GM19324 (cell line): ENCODE measurements at regions not wholly inside any gene's neighbourhood (a gene's known extent, or its start where the extent isn't known, plus 50 kb on each side); places are given as distances from the start of the nearest gene placed in this dataset.

Experiments
- ATAC-seq: cut with Tn5 transposase; IDR thresholded peaks from one replicate; pipeline ENCODE4 v1.9.1; 2021; ENCODE audit warnings: mild to moderate bottlenecking, moderate library complexity; ENCODE audit not compliant: unreplicated experiment, low FRiP score

GRCh38 chr1:208298593-208299269, 54.5 kb upstream of the PLXNA2 start:
- ATAC-seq, result no peak

GRCh38 chr1:208300084-208300770, 56.0 kb upstream of the PLXNA2 start:
- no peak for ATAC-seq

- no peak for ATAC-seq
These were observed 58.6 kb upstream of the PLXNA2 start for GRCh38 chr1:208302699-208303238.

GRCh38 chr1:208303743-208304712, 59.8 kb upstream of the PLXNA2 start:
- ATAC-seq, result no peak

- ATAC-seq, result no peak
These were observed 64.0 kb upstream of the PLXNA2 start for GRCh38 chr1:208308221-208308620.

- no peak for ATAC-seq
These were observed 65.6 kb upstream of the PLXNA2 start for GRCh38 chr1:208309771-208310170.

- ATAC-seq, result no peak
These were observed 68.5 kb upstream of the PLXNA2 start for GRCh38 chr1:208312706-208313105.

GRCh38 chr1:208314431-208314830, 70.2 kb upstream of the PLXNA2 start:
- no peak for ATAC-seq

GRCh38 chr1:208318150-208318734, 74.1 kb upstream of the PLXNA2 start:
- no peak for ATAC-seq

GRCh38 chr1:208324005-208324404, 79.8 kb upstream of the PLXNA2 start:
- no peak for ATAC-seq

GRCh38 chr1:208326033-208326432, 81.8 kb upstream of the PLXNA2 start:
- ATAC-seq, result no peak

- ATAC-seq, result no peak
These were observed 85.1 kb upstream of the PLXNA2 start for GRCh38 chr1:208329300-208329699.

GRCh38 chr1:208332036-208332773, 88.0 kb upstream of the PLXNA2 start:
- no peak for ATAC-seq

GRCh38 chr1:208332774-208333126, 88.6 kb upstream of the PLXNA2 start:
- no peak for ATAC-seq

GRCh38 chr1:208333676-208334075, 89.5 kb upstream of the PLXNA2 start:
- ATAC-seq, result no peak

- no peak for ATAC-seq
These were observed 91.4 kb upstream of the PLXNA2 start for GRCh38 chr1:208335371-208336136.

GRCh38 chr1:208336137-208336518, 91.9 kb upstream of the PLXNA2 start:
- no peak for ATAC-seq

GRCh38 chr1:208339911-208340310, 95.7 kb upstream of the PLXNA2 start:
- no peak for ATAC-seq

- ATAC-seq, result no peak
These were observed 99.0 kb upstream of the PLXNA2 start for GRCh38 chr1:208343226-208343625.
